ENCODE measurements at regions not wholly inside any gene's neighbourhood (a gene's known extent, or its start where the extent isn't known, plus 50 kb on each side); places are given as distances from the start of the nearest gene placed in this dataset.
A peak's percentile ranks its signal among the peaks of the same experiment; 100 is the strongest.
"Not testable (repeated sequence)": the region's sequence is repeated elsewhere in the genome, so short reads cannot be mapped to it uniquely, and the experiment has no call there.

DNA sequence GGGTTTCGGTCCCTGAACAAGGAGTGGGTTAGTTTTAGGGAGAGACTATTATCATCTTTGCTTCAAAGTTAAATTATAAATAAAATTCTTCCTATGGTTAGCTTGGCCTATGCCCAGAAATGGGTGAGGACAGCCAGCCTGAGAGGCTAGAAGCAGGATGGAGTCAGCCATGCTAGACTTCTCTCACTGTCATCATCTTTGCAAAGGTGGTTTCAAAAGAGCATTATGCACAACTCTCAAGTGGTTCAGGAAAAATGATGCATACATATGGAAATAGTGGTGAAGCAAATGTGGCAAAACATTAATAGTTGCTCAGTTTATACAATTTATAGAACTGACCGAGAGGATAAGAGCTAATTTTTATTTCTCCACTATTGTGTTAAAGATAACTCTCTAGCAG is 124.3 kb upstream of the FOXN2 start:
- no peak for DNase-seq (ENCODE audit: low spot score)

GRCh38 chr2:48194641-48195040 is 119.8 kb upstream of the FOXN2 start:
- no peak for DNase-seq (ENCODE audit: low spot score)

DNA sequence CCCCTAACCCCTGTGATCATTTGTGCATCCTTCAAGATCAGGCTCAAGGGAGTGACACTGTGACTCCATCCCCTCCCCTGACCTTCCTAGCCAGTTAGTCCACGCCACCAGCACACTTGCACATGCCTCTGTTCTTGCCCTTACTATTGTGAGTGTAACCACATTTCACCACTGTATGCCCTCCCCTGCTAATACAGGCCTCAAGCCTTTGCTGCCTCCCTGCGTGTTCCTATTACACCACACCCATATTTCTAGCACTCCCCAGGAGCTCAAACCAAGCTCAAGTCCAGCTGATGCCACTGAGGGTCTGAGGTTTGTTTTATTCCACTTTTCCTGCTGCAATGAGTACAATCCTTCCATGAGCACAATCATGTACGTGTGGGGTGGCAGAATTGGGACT is 119.3 kb upstream of the FOXN2 start:
- DNase-seq (ENCODE audit: low spot score): no peak

DNA sequence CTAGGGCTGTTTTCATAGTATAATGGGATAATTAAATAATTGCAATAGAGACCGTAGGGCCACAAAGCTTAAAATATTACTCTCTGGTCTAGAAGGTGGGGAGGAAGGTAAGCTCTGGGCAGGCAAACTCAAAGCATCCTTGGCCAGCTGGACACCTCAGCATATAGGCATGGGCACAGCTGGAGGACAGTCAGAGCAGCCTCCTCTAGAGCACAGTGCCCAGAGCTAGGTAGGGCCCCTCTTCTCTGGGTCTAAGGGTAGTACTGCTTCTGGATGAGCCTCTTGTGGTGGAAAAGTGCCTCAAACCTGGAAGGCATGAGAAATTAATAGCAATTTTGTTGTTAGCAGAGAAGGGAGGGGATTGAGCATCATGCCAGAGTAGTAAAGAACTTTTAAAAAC is 116.9 kb upstream of the FOXN2 start:
- no peak for DNase-seq (ENCODE audit: low spot score)

GRCh38 chr2:48198371-48198770 is 116.1 kb upstream of the FOXN2 start:
- no peak for DNase-seq (ENCODE audit: low spot score)

DNA sequence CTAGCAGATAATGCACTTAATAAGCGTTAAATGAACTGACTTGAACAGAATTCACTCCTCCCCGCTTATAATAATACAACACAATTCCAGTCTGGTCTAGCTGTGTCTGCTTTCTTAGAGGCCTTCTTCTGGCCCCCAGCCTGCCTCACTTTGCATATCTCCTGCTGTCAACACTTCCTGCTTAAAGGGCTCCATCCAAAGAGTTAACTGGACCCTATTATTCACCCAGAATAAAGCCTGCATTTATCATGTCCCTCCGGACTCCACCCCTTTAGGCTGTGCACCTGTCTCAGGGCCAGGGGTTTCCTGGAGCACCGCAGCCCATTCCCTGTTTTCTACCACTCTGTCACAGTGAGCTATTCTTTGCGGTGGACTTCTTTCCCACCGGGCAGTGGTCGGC is 115.4 kb upstream of the FOXN2 start:
- DNase-seq (ENCODE audit: low spot score): no peak

GRCh38 chr2:48200620-48201293 is 113.7 kb upstream of the FOXN2 start:
- no peak for DNase-seq (ENCODE audit: low spot score)

- DNase-seq (ENCODE audit: low spot score): not testable (repeated sequence)
These were observed 113.0 kb upstream of the FOXN2 start for GRCh38 chr2:48201435-48201834.

- no peak for DNase-seq (ENCODE audit: low spot score)
These were observed 111.4 kb upstream of the FOXN2 start for GRCh38 chr2:48202863-48203642.

- DNase-seq (ENCODE audit: low spot score): no peak
These were observed 110.8 kb upstream of the FOXN2 start for GRCh38 chr2:48203668-48204067.

- DNase-seq (ENCODE audit: low spot score): no peak
These were observed 109.7 kb upstream of the FOXN2 start for GRCh38 chr2:48204750-48205136.

DNA sequence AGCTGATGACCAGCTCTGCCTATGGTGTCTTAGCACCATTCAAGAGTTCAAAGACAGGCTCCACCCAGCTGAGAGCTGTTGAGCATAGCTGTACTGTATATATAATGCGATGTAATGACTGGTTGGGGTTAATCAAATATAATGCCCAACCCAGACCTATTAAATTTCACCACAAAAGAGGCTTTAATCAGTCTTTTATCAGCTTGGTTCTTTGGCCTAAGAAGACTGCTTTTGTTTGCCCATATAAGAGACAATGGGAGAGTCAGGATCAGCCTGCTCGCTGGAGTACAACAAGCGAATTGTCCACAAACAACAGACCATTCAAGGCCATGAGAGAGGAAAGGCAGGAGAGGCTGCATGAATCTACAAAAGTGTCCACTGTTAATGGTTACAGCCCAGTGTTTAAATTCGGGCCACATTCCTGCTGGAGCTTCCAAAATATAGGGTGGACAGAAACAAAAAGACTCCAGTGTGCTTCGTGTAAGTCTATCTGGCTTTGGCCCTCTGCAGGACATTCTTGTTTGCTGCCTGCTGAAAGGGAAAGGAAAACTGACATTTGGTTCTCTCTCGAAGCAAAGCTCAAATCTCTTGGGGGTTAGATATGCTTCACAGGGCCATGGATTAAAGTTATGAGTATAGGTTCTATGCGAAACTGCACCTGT is 109.2 kb upstream of the FOXN2 start:
- DNase-seq (ENCODE audit: low spot score): peak; percentile 22

GRCh38 chr2:48206056-48206656 is 108.3 kb upstream of the FOXN2 start:
- DNase-seq (ENCODE audit: low spot score): not testable (repeated sequence)

- no peak for DNase-seq (ENCODE audit: low spot score)
These were observed 107.3 kb upstream of the FOXN2 start for GRCh38 chr2:48207201-48207641.

- no peak for DNase-seq (ENCODE audit: low spot score)
These were observed 106.6 kb upstream of the FOXN2 start for GRCh38 chr2:48207851-48208250.

DNA sequence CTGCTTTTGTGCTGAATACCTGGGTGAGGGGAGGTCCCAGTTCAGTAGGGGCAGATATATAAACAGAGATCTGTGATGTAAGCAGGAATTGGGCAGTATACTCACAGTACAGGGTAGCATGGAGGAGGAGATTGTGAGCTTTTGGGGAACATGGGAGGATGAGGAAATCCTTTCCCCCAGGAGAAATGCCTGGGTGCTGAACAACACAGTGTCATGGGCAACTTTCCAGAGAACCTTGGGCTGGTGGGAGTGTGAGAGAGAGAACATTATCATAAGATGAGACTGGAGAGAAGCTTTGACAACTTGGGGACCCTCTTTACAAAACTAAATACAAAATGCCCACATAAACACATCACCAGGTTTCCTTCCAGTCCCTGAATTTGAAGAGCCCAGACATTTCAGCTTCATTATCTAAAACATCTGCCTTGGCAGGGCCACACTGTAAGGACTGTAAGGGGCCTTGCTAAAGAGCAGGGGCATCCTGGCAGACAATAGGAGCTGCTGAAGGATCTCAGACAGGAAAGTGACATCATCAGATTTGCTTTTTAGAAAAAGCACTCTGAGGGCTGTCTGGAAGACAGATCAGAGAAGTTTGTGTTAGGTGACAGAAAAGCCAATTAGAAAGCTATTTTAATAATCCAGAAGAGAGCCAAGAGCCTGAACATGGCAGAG is 105.1 kb upstream of the FOXN2 start:
- DNase-seq (ENCODE audit: low spot score): peak; percentile 26

DNA sequence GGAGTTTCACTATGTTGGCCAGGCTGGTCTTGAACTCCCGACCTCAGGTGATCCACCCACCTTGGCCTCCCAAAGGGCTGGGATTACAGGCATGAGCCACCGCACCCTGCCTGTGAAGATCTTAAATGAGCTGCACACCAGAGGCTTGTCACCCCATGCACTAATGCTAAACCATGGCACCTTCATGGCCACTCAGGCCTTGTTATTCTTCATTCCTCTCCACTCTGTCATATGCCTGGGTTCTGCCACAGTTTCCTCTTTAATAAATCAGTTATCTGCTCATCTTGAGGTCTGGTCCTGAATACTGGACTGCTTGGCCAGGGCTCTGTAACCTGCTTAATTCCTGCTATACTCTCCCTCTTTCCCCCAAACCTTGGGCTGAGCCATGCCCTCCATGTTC is 104.3 kb upstream of the FOXN2 start:
- DNase-seq (ENCODE audit: low spot score): no peak

DNA sequence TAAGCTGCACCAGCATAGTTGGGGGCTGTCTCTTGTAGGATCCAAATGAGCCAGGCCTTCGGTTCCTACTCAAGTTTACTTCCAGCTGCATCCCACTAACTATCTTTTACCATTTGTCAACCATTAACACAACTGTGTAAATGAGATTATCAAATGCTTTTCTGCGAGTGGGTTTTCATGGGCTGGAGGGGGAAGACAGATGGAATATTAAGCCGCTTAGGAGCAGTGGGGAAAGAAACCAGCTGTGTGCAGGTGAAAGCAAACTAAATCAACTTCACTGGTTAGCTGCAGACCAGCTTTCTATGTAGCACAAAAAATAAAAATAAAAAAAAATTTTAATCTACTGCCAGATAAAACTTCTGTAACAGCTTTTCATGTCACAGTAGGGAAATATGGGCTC is 100.8 kb upstream of the FOXN2 start:
- DNase-seq (ENCODE audit: low spot score): no peak

- no peak for DNase-seq (ENCODE audit: low spot score)
These were observed 96.3 kb upstream of the FOXN2 start for GRCh38 chr2:48218169-48218568.

- DNase-seq (ENCODE audit: low spot score): no peak
These were observed 95.3 kb upstream of the FOXN2 start for GRCh38 chr2:48219234-48219554.

DNA sequence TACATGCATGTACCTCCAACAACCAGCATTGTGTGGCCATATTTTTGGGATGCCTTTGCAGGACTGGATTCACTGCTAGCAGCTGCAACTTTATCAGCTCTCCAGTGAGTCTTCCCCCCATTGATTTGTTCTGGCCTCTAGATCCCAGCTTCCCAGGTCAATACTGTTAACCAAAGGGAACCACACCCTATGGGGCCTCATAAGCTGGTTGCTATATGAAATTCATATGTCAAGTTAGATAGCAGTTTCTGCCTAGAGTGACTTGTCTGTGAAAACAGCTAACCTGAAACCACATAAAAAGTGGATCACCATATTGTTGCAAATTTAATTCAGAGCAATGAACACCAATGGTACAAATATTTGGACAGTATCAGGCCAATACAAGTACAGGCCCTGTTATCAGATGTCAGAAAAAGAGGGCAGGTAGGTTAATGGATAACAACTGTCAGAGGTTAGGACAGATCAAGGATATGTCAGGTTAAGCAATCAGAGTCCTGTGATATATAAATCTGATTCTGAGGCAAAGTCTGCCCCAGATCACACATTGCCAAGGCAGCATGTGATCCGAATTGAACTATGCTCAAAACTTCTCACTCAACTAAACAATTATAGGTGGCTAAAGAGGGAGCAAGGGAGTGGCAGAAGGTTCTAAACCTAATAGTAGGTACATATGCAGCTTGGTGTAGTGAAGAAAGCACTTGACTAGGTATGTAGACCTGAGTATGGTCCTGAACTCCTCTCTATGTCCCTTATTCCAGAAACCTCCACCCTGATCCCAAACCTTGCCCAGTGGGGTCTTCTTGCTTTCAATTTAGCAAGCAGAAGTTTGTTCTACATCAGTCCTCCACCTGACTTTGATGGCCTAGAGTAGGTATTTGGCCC is 94.7 kb upstream of the FOXN2 start:
- DNase-seq (ENCODE audit: low spot score): no peak
